Left ventricle myocardium inferior (tissue), 1 donor: ENCODE measurements at regions not wholly inside any gene's neighbourhood (a gene's known extent, or its start where the extent isn't known, plus 50 kb on each side); places are given as distances from the start of the nearest gene placed in this dataset.

ENCODE experiments used
- DNase-seq: peaks from one replicate; pipeline ENCODE4 v3.0.0-alpha.2; 2020
- H3K27ac ChIP-seq: fragments of 200-600 bp; replicated peaks from 2 replicates; pipeline ENCODE4 v1.8.0; 2021
- H3K27me3 ChIP-seq: fragments of 200-600 bp; 2 replicates; pipeline ENCODE4 v1.8.0; 2021; ENCODE audit warnings: low read depth
- H3K36me3 ChIP-seq: fragments of 200-600 bp; 2 replicates; pipeline ENCODE4 v1.8.0; 2021
- H3K4me1 ChIP-seq: fragments of 200-600 bp; 2 replicates; pipeline ENCODE4 v1.8.0; 2021
- H3K4me3 ChIP-seq: fragments of 200-600 bp; 2 replicates; pipeline ENCODE4 v1.8.0; 2021; ENCODE audit warnings: mild to moderate bottlenecking, moderate library complexity
- H3K9me3 ChIP-seq: fragments of 200-600 bp; replicated peaks from 2 replicates; pipeline ENCODE4 v1.8.0; 2021
- intact Hi-C: fragments of 100-400 bp; cut with micrococcal nuclease; formaldehyde crosslinking; loops from one replicate; pipeline ENCODE4 v1.11.0; 2022
- TF ChIP-seq, protein P1 (sequence below): fragments of 200-600 bp; IDR thresholded peaks from 2 replicates; pipeline ENCODE4 v1.8.0; 2021; ENCODE audit warnings: antibody characterized with exemption, mild to moderate bottlenecking, borderline replicate concordance
- donor health status: DM: no; HTN: yes; CAD: no; lungs with severe emphysema.

- intact Hi-C loops: no loop called here
These were observed 339.4 kb upstream of the KIAA1217 start for GRCh38 chr10:23869548-23869947.

DNA sequence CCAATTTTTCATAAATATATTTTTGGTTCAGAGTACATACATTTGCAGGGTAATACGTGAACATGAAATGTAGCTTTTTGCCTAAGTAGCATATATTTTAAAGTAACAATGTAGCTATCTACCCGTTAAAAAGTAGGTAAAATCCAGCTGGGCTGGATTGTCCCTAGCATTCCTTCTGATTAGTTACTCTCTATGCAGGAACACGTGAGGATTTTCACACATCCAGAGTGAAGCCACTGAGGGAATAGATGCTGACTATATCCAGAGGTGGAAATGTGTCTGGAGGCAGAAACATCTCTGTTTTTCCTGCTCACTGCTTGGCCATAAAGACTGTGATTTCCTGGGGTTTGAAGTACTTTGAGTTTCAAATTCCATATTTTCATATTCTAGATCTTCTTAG is 338.9 kb upstream of the KIAA1217 start:
- Histone ChIP-seq H3K36me3 (no peaks in the 10 kb centered on the region), H3K27me3 (no peaks in the 10 kb centered on the region), H3K4me3 (no peak overlapping the region), H3K4me1 (peaks cover 6% of the 10 kb centered on the region), H3K27ac (no peak overlapping the region), H3K9me3 (no peaks in the 10 kb centered on the region)
- intact Hi-C loops: no loop called here
- no peak for DNase-seq
- TF ChIP-seq, protein P1, sequence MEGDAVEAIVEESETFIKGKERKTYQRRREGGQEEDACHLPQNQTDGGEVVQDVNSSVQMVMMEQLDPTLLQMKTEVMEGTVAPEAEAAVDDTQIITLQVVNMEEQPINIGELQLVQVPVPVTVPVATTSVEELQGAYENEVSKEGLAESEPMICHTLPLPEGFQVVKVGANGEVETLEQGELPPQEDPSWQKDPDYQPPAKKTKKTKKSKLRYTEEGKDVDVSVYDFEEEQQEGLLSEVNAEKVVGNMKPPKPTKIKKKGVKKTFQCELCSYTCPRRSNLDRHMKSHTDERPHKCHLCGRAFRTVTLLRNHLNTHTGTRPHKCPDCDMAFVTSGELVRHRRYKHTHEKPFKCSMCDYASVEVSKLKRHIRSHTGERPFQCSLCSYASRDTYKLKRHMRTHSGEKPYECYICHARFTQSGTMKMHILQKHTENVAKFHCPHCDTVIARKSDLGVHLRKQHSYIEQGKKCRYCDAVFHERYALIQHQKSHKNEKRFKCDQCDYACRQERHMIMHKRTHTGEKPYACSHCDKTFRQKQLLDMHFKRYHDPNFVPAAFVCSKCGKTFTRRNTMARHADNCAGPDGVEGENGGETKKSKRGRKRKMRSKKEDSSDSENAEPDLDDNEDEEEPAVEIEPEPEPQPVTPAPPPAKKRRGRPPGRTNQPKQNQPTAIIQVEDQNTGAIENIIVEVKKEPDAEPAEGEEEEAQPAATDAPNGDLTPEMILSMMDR: no peak

More at GRCh38 chr10:23869548-23869947, 339.4 kb upstream of the KIAA1217 start:
- TF ChIP-seq, protein P1: no peak
- DNase-seq: no peak
- no peaks in the 10 kb centered on the region for H3K9me3 ChIP-seq
- no peaks in the 10 kb centered on the region for H3K27me3 ChIP-seq
- H3K36me3 ChIP-seq: no peaks in the 10 kb centered on the region
- H3K27ac ChIP-seq: no peak overlapping the region
- H3K4me3 ChIP-seq: no peak overlapping the region
- peaks cover 6% of the 10 kb centered on the region for H3K4me1 ChIP-seq

GRCh38 chr10:23870651-23871610 is 338.0 kb upstream of the KIAA1217 start:
- H3K4me3 ChIP-seq: no peak overlapping the region
- TF ChIP-seq, protein P1: no peak
- intact Hi-C loops: no loop called here

GRCh38 chr10:23872290-23872689 is 336.6 kb upstream of the KIAA1217 start:
- H3K27me3 ChIP-seq: no peaks in the 10 kb centered on the region
- DNase-seq: no peak
- peaks cover 6% of the 10 kb centered on the region for H3K4me1 ChIP-seq
- TF ChIP-seq, protein P1: no peak
- no peaks in the 10 kb centered on the region for H3K9me3 ChIP-seq
- H3K36me3 ChIP-seq: no peaks in the 10 kb centered on the region
- H3K27ac ChIP-seq: no peak overlapping the region
- intact Hi-C loops: no loop called here
- H3K4me3 ChIP-seq: no peak overlapping the region

More at GRCh38 chr10:23870651-23871610, 338.0 kb upstream of the KIAA1217 start:
- DNase-seq: no peak
- Histone ChIP-seq H3K27me3 (no peaks in the 10 kb centered on the region), H3K36me3 (no peaks in the 10 kb centered on the region), H3K27ac (no peak overlapping the region), H3K9me3 (no peaks in the 10 kb centered on the region), H3K4me1 (peaks cover 6% of the 10 kb centered on the region)

DNA sequence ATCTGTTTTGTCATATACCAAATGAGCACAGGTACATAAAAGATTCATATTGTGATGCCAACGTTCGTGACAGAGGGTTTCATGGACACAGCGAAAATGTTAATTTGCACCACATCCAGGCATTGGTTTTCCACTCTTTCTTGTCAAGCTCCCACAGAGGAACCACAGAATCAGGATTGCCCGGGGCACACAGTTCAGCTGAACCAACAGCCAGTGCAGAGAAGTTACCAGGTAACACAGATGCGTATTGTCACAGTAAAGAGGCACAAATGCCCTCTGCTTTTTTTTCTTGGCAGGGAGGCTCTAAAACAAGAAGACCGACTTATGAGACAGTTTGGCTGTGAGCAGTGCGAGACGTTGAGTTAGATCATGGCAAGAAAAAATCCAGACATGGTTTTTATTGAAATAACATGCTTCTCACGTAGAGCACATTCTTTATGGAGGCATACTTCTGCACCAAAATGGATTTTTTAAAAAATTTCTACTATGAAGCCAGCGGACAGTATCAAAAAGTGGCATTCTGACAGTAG is 331.1 kb upstream of the KIAA1217 start:
- Histone ChIP-seq H3K27me3 (peaks cover 6% of the 10 kb centered on the region), H3K4me1 (no peaks in the 10 kb centered on the region), H3K27ac (no peak overlapping the region), H3K4me3 (no peak overlapping the region), H3K36me3 (no peaks in the 10 kb centered on the region), H3K9me3 (no peaks in the 10 kb centered on the region)
- no peak for DNase-seq
- TF ChIP-seq, protein P1: no peak
- intact Hi-C loops: no loop called here
